Sigmoid colon (tissue), 3 donors: ENCODE measurements at regions not wholly inside any gene's neighbourhood (a gene's known extent, or its start where the extent isn't known, plus 50 kb on each side); places are given as distances from the start of the nearest gene placed in this dataset.
"Not testable (repeated sequence)": the region's sequence is repeated elsewhere in the genome, so short reads cannot be mapped to it uniquely, and the experiment has no call there.

ENCODE experiments used
- CTCF ChIP-seq, 4 experiments: fragments of 450-650 bp in 3 of 4; fragments of 200-600 bp in 1 of 4; IDR thresholded peaks; one replicate each; pipeline ENCODE4 v1.5.1; 2016 to 2019; ENCODE audit warnings: antibody characterized with exemption in 4 of 4, mild to moderate bottlenecking in 3 of 4, moderate library complexity in 2 of 4
- POLR2A ChIP-seq, 2 donors: fragments of 450-650 bp; IDR thresholded peaks; one replicate each; pipeline ENCODE4 v1.6.1; 2016; ENCODE audit warnings: antibody characterized with exemption in 2 of 2, mild to moderate bottlenecking in 2 of 2, moderate library complexity in 2 of 2

DNA sequence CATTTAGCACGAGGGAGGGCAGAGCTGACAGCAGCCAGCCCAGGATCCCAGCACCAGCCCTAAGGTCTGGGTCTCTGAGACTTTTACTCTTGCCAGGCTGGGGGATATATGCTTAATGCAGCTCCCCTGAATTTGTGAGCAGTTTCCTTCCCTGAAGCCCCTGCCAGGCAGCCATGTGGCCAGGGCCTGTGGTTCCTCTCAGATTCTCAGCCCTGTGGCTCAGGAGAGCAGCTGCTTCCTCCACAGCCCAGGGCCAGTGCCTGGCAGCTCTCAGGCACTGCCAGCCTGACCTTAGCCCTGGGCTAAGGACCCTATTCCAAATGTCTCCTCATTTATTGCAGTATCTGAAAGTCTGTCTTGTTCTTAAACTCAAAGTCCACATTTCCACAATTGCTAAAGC is 1525.3 kb downstream of the RPIA start:
- TF ChIP-seq CTCF, POLR2A (IDR thresholded peaks at IDR 0.05): not testable (repeated sequence)
